ENCODE measurements at regions not wholly inside any gene's neighbourhood (a gene's known extent, or its start where the extent isn't known, plus 50 kb on each side); places are given as distances from the start of the nearest gene placed in this dataset.

- ATAC-seq (no peak), DNase-seq (no peak)
- Histone ChIP-seq H3K36me3 (no peaks in the 10 kb centered on the region), H3K9me3 (no peaks in the 10 kb centered on the region), H3K4me1 (no peaks in the 10 kb centered on the region), H3K27ac (no peak overlapping the region), H3K27me3 (no peaks in the 10 kb centered on the region), H3K4me3 (no peak overlapping the region)
- TF ChIP-seq CTCF (IDR thresholded peaks at IDR 0.05): no peak
- intact Hi-C loops (cut with DNase I): no loop called here
Measured at GRCh38 chr10:9362721-9363120, 1308.2 kb downstream of the GATA3 start.

GRCh38 chr10:9379183-9379582 lies 1324.7 kb downstream of the GATA3 start:
- Histone ChIP-seq H3K27ac (no peak overlapping the region), H3K36me3 (no peaks in the 10 kb centered on the region), H3K9me3 (no peaks in the 10 kb centered on the region), H3K4me1 (no peaks in the 10 kb centered on the region), H3K4me3 (no peak overlapping the region), H3K27me3 (no peaks in the 10 kb centered on the region)
- DNase-seq: peak in 1 of 4 donors; percentile 51
- no peak for TF ChIP-seq CTCF (IDR thresholded peaks at IDR 0.05)
- ATAC-seq: no peak
- intact Hi-C loops (cut with DNase I): no loop called here

- intact Hi-C loops (cut with DNase I): no loop called here
- H3K27me3 ChIP-seq: no peaks in the 10 kb centered on the region
- TF ChIP-seq CTCF (IDR thresholded peaks at IDR 0.05): no peak
- H3K36me3 ChIP-seq: no peaks in the 10 kb centered on the region
- ATAC-seq (no peak), DNase-seq (no peak)
- H3K4me3 ChIP-seq: no peak overlapping the region
- H3K27ac ChIP-seq: no peak overlapping the region
- H3K9me3 ChIP-seq: no peaks in the 10 kb centered on the region
- no peaks in the 10 kb centered on the region for H3K4me1 ChIP-seq
Measured at GRCh38 chr10:9381733-9382532, 1327.4 kb downstream of the GATA3 start.

GRCh38 chr10:9382533-9382866 lies 1328.0 kb downstream of the GATA3 start:
- no peak for ATAC-seq
- no peak for DNase-seq
- no peaks in the 10 kb centered on the region for H3K9me3 ChIP-seq

GRCh38 chr10:9390516-9390915 lies 1336.0 kb downstream of the GATA3 start:
- Histone ChIP-seq H3K36me3 (no peaks in the 10 kb centered on the region), H3K27me3 (no peaks in the 10 kb centered on the region), H3K27ac (no peak overlapping the region), H3K4me3 (no peak overlapping the region), H3K9me3 (peaks cover 0 to 8% of the 10 kb centered on the region in 2 donors), H3K4me1 (no peaks in the 10 kb centered on the region)
- TF ChIP-seq CTCF (IDR thresholded peaks at IDR 0.05): no peak
- intact Hi-C loops (cut with DNase I): no loop called here
- ATAC-seq (no peak), DNase-seq (no peak)

More at GRCh38 chr10:9382533-9382866, 1328.0 kb downstream of the GATA3 start:
- intact Hi-C loops (cut with DNase I): no loop called here
- Histone ChIP-seq H3K36me3 (no peaks in the 10 kb centered on the region), H3K4me3 (no peak overlapping the region), H3K27ac (no peak overlapping the region), H3K4me1 (no peaks in the 10 kb centered on the region), H3K27me3 (no peaks in the 10 kb centered on the region)
- TF ChIP-seq CTCF (IDR thresholded peaks at IDR 0.05): no peak
